Large intestine (tissue), 3 donors: ENCODE measurements at regions not wholly inside any gene's neighbourhood (a gene's known extent, or its start where the extent isn't known, plus 50 kb on each side); places are given as distances from the start of the nearest gene placed in this dataset.

Experiments
- DNase-seq, 2 donors: peaks; one replicate each; pipeline versions ENCODE4 v3.0.0 to v3.0.0-alpha.2; 2013
- H3K27ac ChIP-seq: one replicate; pipeline ENCODE4 v1.5.1; 2013; ENCODE audit warnings: low read length
- H3K27me3 ChIP-seq: 2 replicates; pipeline ENCODE4 v1.6.1; 2013; ENCODE audit warnings: low read length; ENCODE audit not compliant: control insufficient read depth, insufficient read depth
- H3K36me3 ChIP-seq: 2 replicates; pipeline ENCODE4 v1.6.1; 2013; ENCODE audit warnings: low read length; ENCODE audit not compliant: control insufficient read depth, insufficient read depth
- H3K4me1 ChIP-seq: one replicate; pipeline ENCODE4 v1.6.1; 2013; ENCODE audit warnings: low read length; ENCODE audit not compliant: control insufficient read depth, insufficient read depth
- H3K4me3 ChIP-seq: one replicate; pipeline ENCODE4 v1.5.1; 2013; ENCODE audit warnings: low read length
- H3K9me3 ChIP-seq: one replicate; pipeline ENCODE4 v1.6.1; 2013; ENCODE audit warnings: mild to moderate bottlenecking, low read depth, low read length, moderate library complexity; ENCODE audit not compliant: control insufficient read depth
- WGBS: methylation state at CpG from one replicate; pipeline ENCODE4 v1.1.5; 2013; ENCODE audit warnings: low lambda C conversion rate; ENCODE audit not compliant: insufficient coverage; 5-methylcytosine and 5-hydroxymethylcytosine counted together

GRCh38 chr1:56433056-56433577, 146.2 kb downstream of the PLPP3 start:
- WGBS, result 80% methylated on average over 1 of the region's 4 CpGs
- no peak for DNase-seq
- Histone ChIP-seq H3K36me3 (no peaks in the 10 kb centered on the region), H3K27ac (no peak overlapping the region), H3K9me3 (no peaks in the 10 kb centered on the region), H3K4me1 (peaks cover 34% of the 10 kb centered on the region), H3K27me3 (no peaks in the 10 kb centered on the region), H3K4me3 (no peak overlapping the region)

- Histone ChIP-seq H3K27me3 (no peaks in the 10 kb centered on the region), H3K4me3 (no peak overlapping the region), H3K36me3 (no peaks in the 10 kb centered on the region), H3K4me1 (peaks cover 29% of the 10 kb centered on the region), H3K27ac (no peak overlapping the region), H3K9me3 (no peaks in the 10 kb centered on the region)
- DNase-seq, result peak in 1 of 2 donors; percentile 58
- 86% methylated on average over 1 of the region's 8 CpGs for WGBS
These were observed 147.0 kb downstream of the PLPP3 start for GRCh38 chr1:56432166-56432971.

- peaks cover 11% of the 10 kb centered on the region for H3K4me1 ChIP-seq
- no CpG with 5 or more reads among the region's 4 CpGs for WGBS
- H3K27me3 ChIP-seq, result no peaks in the 10 kb centered on the region
- H3K36me3 ChIP-seq, result no peaks in the 10 kb centered on the region
- H3K4me3 ChIP-seq, result no peak overlapping the region
- DNase-seq, result no peak
- H3K9me3 ChIP-seq, result no peaks in the 10 kb centered on the region
- H3K27ac ChIP-seq, result no peak overlapping the region
These were observed 149.1 kb downstream of the PLPP3 start for GRCh38 chr1:56430141-56430839.

- H3K4me3 ChIP-seq, result no peak overlapping the region
- no peaks in the 10 kb centered on the region for H3K9me3 ChIP-seq
- no peak overlapping the region for H3K27ac ChIP-seq
- H3K4me1 ChIP-seq, result peaks cover 11% of the 10 kb centered on the region
- no peaks in the 10 kb centered on the region for H3K36me3 ChIP-seq
- no peaks in the 10 kb centered on the region for H3K27me3 ChIP-seq
- DNase-seq, result no peak
- no CpG with 5 or more reads among the region's 2 CpGs for WGBS
These were observed 150.1 kb downstream of the PLPP3 start for GRCh38 chr1:56429288-56429687.

GRCh38 chr1:56426587-56427381, 152.6 kb downstream of the PLPP3 start:
- H3K4me3 ChIP-seq, result no peak overlapping the region
- no peaks in the 10 kb centered on the region for H3K36me3 ChIP-seq
- H3K9me3 ChIP-seq, result no peaks in the 10 kb centered on the region
- no peak for DNase-seq
- H3K27ac ChIP-seq, result no peak overlapping the region
- H3K27me3 ChIP-seq, result no peaks in the 10 kb centered on the region
- no CpG with 5 or more reads among the region's 1 CpG for WGBS
- no peaks in the 10 kb centered on the region for H3K4me1 ChIP-seq

GRCh38 chr1:56425494-56426037, 153.8 kb downstream of the PLPP3 start:
- Histone ChIP-seq H3K9me3 (no peaks in the 10 kb centered on the region), H3K4me1 (no peaks in the 10 kb centered on the region), H3K36me3 (no peaks in the 10 kb centered on the region), H3K4me3 (no peak overlapping the region), H3K27me3 (no peaks in the 10 kb centered on the region), H3K27ac (no peak overlapping the region)
- no CpG with 5 or more reads among the region's 3 CpGs for WGBS
- no peak for DNase-seq

GRCh38 chr1:56424744-56425493, 154.4 kb downstream of the PLPP3 start:
- DNase-seq, result no peak
- WGBS, result no CpG with 5 or more reads among the region's 6 CpGs
- Histone ChIP-seq H3K9me3 (no peaks in the 10 kb centered on the region), H3K4me3 (no peak overlapping the region), H3K4me1 (no peaks in the 10 kb centered on the region), H3K27me3 (no peaks in the 10 kb centered on the region), H3K27ac (no peak overlapping the region), H3K36me3 (no peaks in the 10 kb centered on the region)

- Histone ChIP-seq H3K27me3 (no peaks in the 10 kb centered on the region), H3K4me1 (no peaks in the 10 kb centered on the region), H3K27ac (no peak overlapping the region), H3K4me3 (no peak overlapping the region), H3K36me3 (no peaks in the 10 kb centered on the region), H3K9me3 (no peaks in the 10 kb centered on the region)
- no CpG with 5 or more reads among the region's 4 CpGs for WGBS
- DNase-seq, result no peak
These were observed 155.6 kb downstream of the PLPP3 start for GRCh38 chr1:56423716-56424115.

GRCh38 chr1:56418151-56418631, 161.2 kb downstream of the PLPP3 start:
- Histone ChIP-seq H3K4me3 (no peak overlapping the region), H3K4me1 (peaks cover 34% of the 10 kb centered on the region), H3K27me3 (no peaks in the 10 kb centered on the region), H3K36me3 (no peaks in the 10 kb centered on the region), H3K9me3 (no peaks in the 10 kb centered on the region), H3K27ac (no peak overlapping the region)
- no CpG with 5 or more reads among the region's 6 CpGs for WGBS
- no peak for DNase-seq
